CD14-positive monocyte (primary cell): ENCODE measurements at regions not wholly inside any gene's neighbourhood (a gene's known extent, or its start where the extent isn't known, plus 50 kb on each side); places are given as distances from the start of the nearest gene placed in this dataset.
"Not testable (repeated sequence)": the region's sequence is repeated elsewhere in the genome, so short reads cannot be mapped to it uniquely, and the experiment has no call there.

Experiments
- DNase-seq, 3 donors: peaks; one replicate each; pipeline ENCODE4 v3.0.0-alpha.2; 2011 to 2022
- H2AFZ ChIP-seq: 2 replicates; pipeline ENCODE4 v1.6.0; 2012; ENCODE audit warnings: mild to moderate bottlenecking, low read depth, low read length, inconsistent platforms; ENCODE audit not compliant: insufficient read depth, poor library complexity, severe bottlenecking
- H3K27ac ChIP-seq, 2 donors: 1 replicate in 1 of 2; 2 replicates in 1 of 2; pipeline ENCODE4 v1.5.1; 2012 to 2013; ENCODE audit warnings: low read length in 2 of 2, control low read depth in 1 of 2, inconsistent platforms in 1 of 2, low read depth in 1 of 2, mild to moderate bottlenecking in 1 of 2
- H3K27me3 ChIP-seq, 2 donors: one replicate each; pipeline versions ENCODE4 v1.6.0 to v1.6.1; 2011 to 2013; ENCODE audit warnings: low read length in 2 of 2; ENCODE audit not compliant: control insufficient read depth in 2 of 2, insufficient read depth in 2 of 2
- H3K36me3 ChIP-seq, 2 donors: replicated peaks in 1 of 2; 1 replicate in 1 of 2; 2 replicates in 1 of 2; pipeline versions ENCODE4 v1.5.1 to v1.6.1; 2012 to 2013; ENCODE audit warnings: low read length in 2 of 2, control low read depth in 1 of 2, inconsistent platforms in 1 of 2, mild to moderate bottlenecking in 1 of 2; ENCODE audit not compliant: insufficient read depth in 2 of 2, control insufficient read depth in 1 of 2
- H3K4me1 ChIP-seq, 2 donors: 1 replicate in 1 of 2; 2 replicates in 1 of 2; pipeline versions ENCODE4 v1.5.1 to v1.6.1; 2012 to 2013; ENCODE audit warnings: low read length in 2 of 2, control low read depth in 1 of 2, inconsistent platforms in 1 of 2, mild to moderate bottlenecking in 1 of 2, moderate library complexity in 1 of 2; ENCODE audit not compliant: insufficient read depth in 2 of 2, control insufficient read depth in 1 of 2
- H3K4me2 ChIP-seq: replicated peaks from 2 replicates; pipeline ENCODE3; 2012; ENCODE audit warnings: low read length, moderate library complexity, mild to moderate bottlenecking; ENCODE audit not compliant: poor library complexity, severe bottlenecking; ENCODE audit errors: extremely low read depth
- H3K4me3 ChIP-seq, 3 experiments: fragments of 200-600 bp in 1 of 3; sonication (generic) in 1 of 3; replicated peaks in 1 of 3; 1 replicate in 2 of 3; 2 replicates in 1 of 3; pipeline ENCODE4 v1.5.1; 2011 to 2013; ENCODE audit warnings: low read length in 3 of 3, mild to moderate bottlenecking in 3 of 3, control low read depth in 2 of 3, low read depth in 2 of 3, inconsistent platforms in 1 of 3, moderate library complexity in 1 of 3
- H3K79me2 ChIP-seq: 2 replicates; pipeline ENCODE4 v1.6.0; 2012; ENCODE audit warnings: mild to moderate bottlenecking, control low read depth, inconsistent platforms, low read length, moderate library complexity; ENCODE audit not compliant: insufficient read depth
- H3K9ac ChIP-seq: 2 replicates; pipeline ENCODE4 v1.6.0; 2017; ENCODE audit warnings: low read length, mild to moderate bottlenecking; ENCODE audit not compliant: insufficient read depth, poor library complexity, severe bottlenecking
- H3K9me3 ChIP-seq, 2 donors: replicated peaks in 1 of 2; 1 replicate in 1 of 2; 2 replicates in 1 of 2; pipeline versions ENCODE4 v1.5.1 to v1.6.1; 2012 to 2013; ENCODE audit warnings: low read length in 2 of 2, control low read depth in 1 of 2; ENCODE audit not compliant: control insufficient read depth in 1 of 2, insufficient read depth in 1 of 2
- H4K20me1 ChIP-seq: 2 replicates; pipeline ENCODE4 v1.6.0; 2012; ENCODE audit warnings: mild to moderate bottlenecking, low read length, control low read depth, moderate library complexity; ENCODE audit not compliant: insufficient read depth
- H3K27ac Mint-ChIP-seq, 7 donors: one replicate each; pipeline ENCODE4 v1.8.0; 2020; ENCODE audit warnings: mild to moderate bottlenecking in 7 of 7, mixed read lengths in 7 of 7, moderate library complexity in 6 of 7, inconsistent platforms in 2 of 7
- H3K27me3 Mint-ChIP-seq, 3 donors: one replicate each; pipeline ENCODE4 v1.8.0; 2021 to 2022; ENCODE audit warnings: low read depth in 3 of 3, mild to moderate bottlenecking in 3 of 3, mixed read lengths in 3 of 3, moderate library complexity in 3 of 3, inconsistent platforms in 1 of 3
- H3K36me3 Mint-ChIP-seq, 2 donors: one replicate each; pipeline ENCODE4 v1.8.0; 2020; ENCODE audit warnings: mixed read lengths in 2 of 2, inconsistent platforms in 1 of 2, mild to moderate bottlenecking in 1 of 2
- H3K4me1 Mint-ChIP-seq: one replicate; pipeline ENCODE4 v1.8.0; 2020; ENCODE audit warnings: mild to moderate bottlenecking, mixed read lengths
- H3K4me3 Mint-ChIP-seq, 2 donors: one replicate each; pipeline ENCODE4 v1.8.0; 2020; ENCODE audit warnings: mild to moderate bottlenecking in 2 of 2, mixed read lengths in 2 of 2, moderate library complexity in 1 of 2
- H3K9me3 Mint-ChIP-seq, 7 donors: one replicate each; pipeline ENCODE4 v1.8.0; 2020 to 2022; ENCODE audit warnings: mixed read lengths in 7 of 7, mild to moderate bottlenecking in 6 of 7, moderate library complexity in 6 of 7, inconsistent platforms in 2 of 7
- CTCF ChIP-seq: fragments of 200-600 bp; IDR thresholded peaks from one replicate; pipeline ENCODE4 v1.8.0; 2022; ENCODE audit warnings: antibody characterized with exemption, mild to moderate bottlenecking
- WGBS: methylation state at CpG from one replicate; pipeline ENCODE4 v1.1.5; 2013; ENCODE audit warnings: missing lambda C conversion rate; ENCODE audit not compliant: insufficient coverage; 5-methylcytosine and 5-hydroxymethylcytosine counted together
- intact Hi-C, 2 donors: fragments of 100-400 bp; cut with micrococcal nuclease; formaldehyde crosslinking; loops; one replicate each; pipeline versions ENCODE4 v1.15.0 to v1.15.1; 2023

GRCh38 chr10:121379013-121379412, 219.2 kb downstream of the FGFR2 start:
- Mint-ChIP-seq H3K36me3 (no peaks in the 10 kb centered on the region), H3K27ac (no peak overlapping the region), H3K4me3 (no peak overlapping the region), H3K9me3 (peaks cover 2 to 15% (median 7%) of the 10 kb centered on the region in 7 donors), H3K4me1 (no peaks in the 10 kb centered on the region), H3K27me3 (peaks cover 0 to 3% (median 1%) of the 10 kb centered on the region in 3 donors)
- H3K4me2 ChIP-seq, result no peak overlapping the region
- no peaks in the 10 kb centered on the region for H3K36me3 ChIP-seq
- H3K4me1 ChIP-seq, result no peaks in the 10 kb centered on the region
- H3K79me2 ChIP-seq, result no peaks in the 10 kb centered on the region
- no peak overlapping the region for H2AFZ ChIP-seq
- no peaks in the 10 kb centered on the region for H4K20me1 ChIP-seq
- no peak overlapping the region for H3K9ac ChIP-seq
- DNase-seq, result no peak
- H3K4me3 ChIP-seq, result no peak overlapping the region
- intact Hi-C loops, result no loop called here
- H3K27me3 ChIP-seq, result no peaks in the 10 kb centered on the region
- no peak for TF ChIP-seq CTCF
- WGBS, result no CpG with 5 or more reads among the region's 3 CpGs
- H3K27ac ChIP-seq, result no peak overlapping the region
- peaks cover 4 to 8% of the 10 kb centered on the region in 2 donors for H3K9me3 ChIP-seq

GRCh38 chr10:121380211-121380610, 218.0 kb downstream of the FGFR2 start:
- H4K20me1 ChIP-seq, result no peaks in the 10 kb centered on the region

GRCh38 chr10:121382029-121382520, 216.2 kb downstream of the FGFR2 start:
- H3K27ac ChIP-seq, H3K4me1 ChIP-seq, H3K4me2 ChIP-seq, H3K27me3 ChIP-seq, H3K9me3 ChIP-seq, H2AFZ ChIP-seq, H3K27ac Mint-ChIP-seq, H3K79me2 ChIP-seq, intact Hi-C loops, H4K20me1 ChIP-seq, H3K36me3 ChIP-seq, H3K4me3 Mint-ChIP-seq, H3K36me3 Mint-ChIP-seq, H3K4me1 Mint-ChIP-seq, H3K4me3 ChIP-seq, H3K9ac ChIP-seq, DNase-seq, H3K27me3 Mint-ChIP-seq: not testable (repeated sequence)
- WGBS, result 98% methylated on average over 32 of the region's 33 CpGs
- peaks cover 2 to 20% (median 13%) of the 10 kb centered on the region in 7 donors for H3K9me3 Mint-ChIP-seq

More at GRCh38 chr10:121380211-121380610, 218.0 kb downstream of the FGFR2 start:
- Histone ChIP-seq H3K27ac (no peak overlapping the region), H3K4me1 (no peaks in the 10 kb centered on the region), H2AFZ (no peak overlapping the region), H3K4me2 (no peak overlapping the region), H3K9me3 (peaks cover 4 to 8% of the 10 kb centered on the region in 2 donors), H3K36me3 (no peaks in the 10 kb centered on the region), H3K4me3 (no peak overlapping the region), H3K9ac (no peak overlapping the region), H3K27me3 (no peaks in the 10 kb centered on the region), H3K79me2 (no peaks in the 10 kb centered on the region)
- Mint-ChIP-seq H3K4me3 (no peak overlapping the region), H3K9me3 (peaks cover 2 to 20% (median 13%) of the 10 kb centered on the region in 7 donors), H3K27me3 (peaks cover 0 to 3% (median 3%) of the 10 kb centered on the region in 3 donors), H3K36me3 (no peaks in the 10 kb centered on the region), H3K4me1 (no peaks in the 10 kb centered on the region), H3K27ac (no peak overlapping the region)
- WGBS, result no CpG with 5 or more reads among the region's 3 CpGs
- DNase-seq, result no peak
- no peak for TF ChIP-seq CTCF
- intact Hi-C loops, result no loop called here
